Activated CD8-positive, alpha-beta memory T cell treated with anti-CD3 and anti-CD28 coated beads, Interleukin-2, amount 50 U/mL, for 4 hours (primary cell): ENCODE measurements at regions not wholly inside any gene's neighbourhood (a gene's known extent, or its start where the extent isn't known, plus 50 kb on each side); places are given as distances from the start of the nearest gene placed in this dataset.

Experiments used
- DNase-seq: peaks from one replicate; pipeline ENCODE4 v3.0.0-alpha.2; 2020

- DNase-seq, result no peak
Measured at GRCh38 chrX:5054852-5055251, 1173.8 kb downstream of the NLGN4X start.

DNA sequence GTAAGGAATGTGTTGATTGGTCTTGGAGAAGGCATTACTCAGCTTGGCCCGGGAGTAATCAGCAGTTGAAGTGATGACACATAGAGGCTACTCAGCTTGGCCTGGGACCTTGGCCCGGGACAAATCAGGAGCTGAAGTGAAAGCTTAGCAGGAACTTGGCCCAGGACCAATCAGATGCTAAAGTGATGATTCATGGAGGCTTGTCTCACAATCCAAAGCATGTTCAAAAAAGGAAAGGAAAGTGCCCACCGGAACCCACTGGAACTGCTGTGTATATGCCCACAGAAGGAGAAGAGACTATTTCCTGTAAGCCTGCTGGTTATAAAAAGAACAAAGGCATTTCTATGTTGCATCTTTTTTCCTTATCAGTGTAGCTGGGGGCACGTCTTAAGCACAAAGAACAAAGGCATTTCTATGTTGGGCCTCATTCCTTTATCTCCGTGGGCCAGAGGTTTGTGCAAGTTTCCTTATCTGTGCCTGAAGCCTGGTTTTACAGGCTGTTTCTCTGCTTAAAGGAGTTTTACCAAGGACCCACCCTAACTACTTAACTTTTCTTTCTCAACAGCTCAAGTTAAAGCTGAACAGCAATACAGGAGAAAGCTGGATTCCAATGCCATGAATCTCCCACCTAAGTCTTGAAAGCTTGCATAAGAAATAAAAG is 1176.7 kb downstream of the NLGN4X start:
- DNase-seq, result no peak

- DNase-seq, result no peak
Measured at GRCh38 chrX:5042563-5042962, 1186.1 kb downstream of the NLGN4X start.

DNA sequence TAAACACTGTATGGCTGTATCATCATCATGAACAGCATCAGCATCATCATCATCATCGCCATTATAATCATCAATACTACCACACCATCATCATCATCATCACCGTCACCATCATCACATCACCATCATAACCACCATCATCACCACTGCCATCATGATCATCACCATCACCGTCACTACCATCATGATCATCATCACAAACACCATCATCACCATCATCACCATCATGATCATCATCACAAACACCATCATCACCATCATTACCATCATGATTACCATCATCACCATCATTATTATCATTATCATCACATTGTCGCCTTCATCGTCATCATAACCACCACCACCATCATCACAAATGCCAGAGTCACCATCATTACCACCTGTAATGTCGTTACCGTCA is 1196.9 kb downstream of the NLGN4X start:
- no peak for DNase-seq

DNA sequence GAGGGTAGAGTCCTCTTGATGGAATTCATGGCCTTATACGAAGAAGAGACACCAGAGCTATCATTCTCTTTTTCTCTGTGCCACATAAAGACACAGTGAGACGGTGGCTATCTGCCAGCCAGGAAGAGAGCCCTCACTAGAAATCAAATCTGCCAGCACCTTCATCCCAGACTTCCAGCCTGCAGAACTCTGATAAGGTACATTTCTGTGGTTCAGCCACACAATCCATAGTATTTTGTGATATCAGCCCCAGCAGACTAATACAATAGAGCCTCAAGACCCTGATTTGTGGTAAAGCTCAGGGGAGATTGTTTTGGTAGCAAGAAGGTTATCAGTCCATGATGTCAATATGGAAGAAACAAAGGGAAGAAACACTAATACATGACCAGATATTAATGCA is 1213.2 kb downstream of the NLGN4X start:
- no peak for DNase-seq

DNA sequence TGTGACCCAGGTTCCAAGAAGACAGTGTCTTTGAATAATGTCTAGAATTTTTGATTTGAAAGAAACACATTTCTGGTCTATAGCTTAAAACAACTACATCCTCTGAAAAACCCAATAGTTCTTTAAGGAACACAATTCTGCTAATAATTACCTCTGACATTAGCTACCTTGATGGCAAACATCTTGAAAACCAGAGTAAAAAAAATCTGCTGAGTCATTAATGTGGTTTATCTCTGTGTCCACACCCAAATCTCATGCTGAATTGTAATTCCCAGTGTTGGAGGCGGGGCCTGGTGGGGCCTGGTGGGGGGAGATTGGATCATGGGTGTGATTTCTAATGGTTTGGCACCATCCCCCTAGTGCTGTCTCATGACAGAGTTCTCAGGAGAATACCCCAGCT is 1233.8 kb downstream of the NLGN4X start:
- DNase-seq, result no peak

- DNase-seq, result no peak
Measured at GRCh38 chrX:4978613-4979012, 1250.1 kb downstream of the NLGN4X start.

DNA sequence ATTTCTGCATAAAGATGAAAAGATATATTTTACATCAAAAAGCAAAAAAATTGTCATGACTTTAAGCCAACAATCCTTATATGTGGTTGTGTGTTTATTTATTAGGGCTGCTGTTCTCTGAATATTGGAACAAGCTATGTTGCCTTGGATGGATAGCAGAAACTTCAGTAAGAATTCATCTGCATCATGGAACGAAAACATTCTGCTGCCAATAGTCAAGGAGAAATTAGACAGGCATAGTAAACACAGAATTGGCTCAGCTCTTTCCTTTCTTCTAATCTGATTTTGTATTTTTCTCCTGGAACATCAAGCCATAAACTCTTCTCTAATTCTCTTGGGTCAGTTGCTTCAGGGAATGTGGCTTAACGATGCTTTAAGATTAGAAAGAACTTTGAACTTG is 1257.0 kb downstream of the NLGN4X start:
- no peak for DNase-seq

DNA sequence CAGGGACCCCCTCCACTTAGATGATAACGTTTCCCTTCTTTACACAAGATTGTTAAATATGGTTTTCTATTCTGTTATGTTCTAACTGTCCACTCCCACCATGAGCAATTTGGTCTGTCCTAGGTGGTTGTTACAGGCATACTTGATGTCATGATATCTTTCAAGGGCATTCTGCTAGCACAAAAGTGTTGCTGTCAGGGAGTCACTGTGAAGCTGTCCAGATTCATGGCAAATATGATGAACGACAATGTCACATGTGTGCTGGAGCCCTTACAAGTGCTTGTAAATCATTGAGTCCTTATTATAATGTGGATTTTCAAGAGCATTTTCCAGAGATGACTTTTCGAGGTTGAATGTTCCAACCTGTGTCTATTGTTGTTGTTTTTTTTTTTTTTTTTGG is 1250.7 kb upstream of the PRKX start:
- no peak for DNase-seq

GRCh38 chrX:4963432-4963831 is 1250.0 kb upstream of the PRKX start:
- DNase-seq, result no peak

DNA sequence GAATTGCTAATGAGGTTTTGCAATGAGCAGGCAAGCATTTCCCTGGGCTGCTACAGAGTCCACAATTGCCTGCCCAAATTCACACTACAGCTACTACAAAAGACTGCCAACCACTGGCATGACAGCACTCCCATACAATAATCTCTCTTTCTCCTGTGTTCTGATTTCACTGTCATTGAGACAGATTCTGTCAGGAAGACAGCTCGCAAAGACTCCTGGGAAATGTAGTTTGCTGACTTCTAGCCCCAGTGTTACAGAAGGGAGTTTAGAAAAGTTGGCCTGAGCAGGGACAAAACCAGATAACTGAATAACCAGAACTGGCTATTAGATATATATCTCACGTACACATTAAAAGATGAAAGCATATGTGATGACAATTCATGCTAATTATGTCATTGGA is 1231.3 kb upstream of the PRKX start:
- no peak for DNase-seq

DNA sequence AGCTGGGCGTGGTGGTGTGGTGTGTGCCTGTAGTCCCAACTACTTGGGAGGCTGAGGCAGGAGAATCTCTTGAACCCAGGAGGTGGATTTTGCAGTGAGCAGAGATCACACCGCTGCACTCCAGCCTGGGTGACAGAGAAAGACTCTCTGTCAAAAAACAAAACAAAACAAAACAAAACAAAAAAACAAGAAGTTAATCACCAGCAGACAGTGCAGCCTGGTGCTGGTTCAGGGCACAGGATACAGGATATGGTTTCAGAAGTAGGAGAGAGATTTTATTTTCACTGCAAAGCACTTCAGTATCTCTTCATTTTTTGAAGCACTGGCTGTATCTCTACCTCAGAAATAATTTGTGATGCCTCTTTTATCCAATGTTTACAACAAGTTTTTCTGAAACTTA is 1222.9 kb upstream of the PRKX start:
- no peak for DNase-seq

- DNase-seq, result no peak
Measured at GRCh38 chrX:4935846-4936245, 1222.4 kb upstream of the PRKX start.

GRCh38 chrX:4935401-4935800 is 1222.0 kb upstream of the PRKX start:
- no peak for DNase-seq

GRCh38 chrX:4932790-4933189 is 1219.3 kb upstream of the PRKX start:
- DNase-seq, result no peak

DNA sequence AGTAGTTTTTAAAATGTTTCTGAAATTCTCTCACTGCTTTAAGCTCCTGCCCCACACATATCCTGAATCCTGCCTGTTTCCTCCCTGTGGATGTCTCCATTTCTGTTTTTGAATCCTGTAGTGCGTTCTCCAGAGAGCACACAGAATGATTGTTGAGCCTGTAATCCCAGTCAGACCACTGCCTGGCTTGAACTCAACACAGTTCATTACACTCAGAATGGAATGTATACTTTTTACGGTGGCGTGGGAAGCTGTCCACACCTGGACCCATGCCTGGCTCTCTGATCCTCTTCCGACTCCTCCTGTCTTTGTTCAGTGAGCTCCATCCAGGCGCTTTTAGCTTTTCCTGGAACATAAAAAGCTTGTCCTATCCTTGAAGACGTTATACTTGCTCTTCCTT is 1217.0 kb upstream of the PRKX start:
- DNase-seq, result no peak

DNA sequence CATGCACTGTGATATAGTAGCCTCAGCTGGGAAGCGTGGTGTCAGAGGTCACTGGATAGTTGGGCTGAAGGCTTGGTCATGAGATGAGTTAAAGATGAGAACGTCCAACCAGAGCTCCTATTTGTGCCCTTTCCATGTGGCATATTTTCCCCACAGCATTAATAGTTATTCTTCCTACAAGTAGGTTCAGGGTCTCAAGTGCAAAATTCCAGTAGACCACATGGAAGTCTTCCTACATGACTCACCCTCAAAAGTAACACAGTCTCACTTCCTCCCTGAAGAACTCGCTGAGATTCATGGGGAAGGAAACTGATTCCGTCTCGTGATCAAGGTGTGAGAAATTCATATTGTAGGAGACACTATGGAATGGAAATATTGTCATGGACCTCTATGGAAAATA is 1212.5 kb upstream of the PRKX start:
- no peak for DNase-seq

GRCh38 chrX:4909348-4909747 is 1195.9 kb upstream of the PRKX start:
- DNase-seq, result no peak

GRCh38 chrX:4905576-4905975 is 1192.1 kb upstream of the PRKX start:
- no peak for DNase-seq

- DNase-seq, result no peak
Measured at GRCh38 chrX:4881277-4881676, 1167.8 kb upstream of the PRKX start.

DNA sequence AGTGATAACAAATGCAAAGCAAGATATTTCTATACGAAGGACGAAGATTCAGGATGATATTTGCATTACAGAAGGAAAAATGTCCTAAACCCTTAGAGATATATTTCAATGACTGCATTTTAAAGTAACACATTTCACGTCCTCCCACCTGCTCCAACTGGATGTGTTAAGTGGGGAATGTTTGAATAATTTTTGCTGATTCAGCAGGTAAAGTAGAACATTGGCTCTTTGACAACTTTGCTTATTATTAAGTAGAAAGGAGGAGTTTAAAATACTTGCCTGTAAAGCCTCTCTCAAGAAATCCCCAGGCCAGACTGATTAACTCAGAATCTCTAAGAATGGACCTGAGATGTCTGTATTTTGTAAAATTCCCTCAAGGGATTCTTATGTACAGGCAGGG is 1165.2 kb upstream of the PRKX start:
- no peak for DNase-seq

DNA sequence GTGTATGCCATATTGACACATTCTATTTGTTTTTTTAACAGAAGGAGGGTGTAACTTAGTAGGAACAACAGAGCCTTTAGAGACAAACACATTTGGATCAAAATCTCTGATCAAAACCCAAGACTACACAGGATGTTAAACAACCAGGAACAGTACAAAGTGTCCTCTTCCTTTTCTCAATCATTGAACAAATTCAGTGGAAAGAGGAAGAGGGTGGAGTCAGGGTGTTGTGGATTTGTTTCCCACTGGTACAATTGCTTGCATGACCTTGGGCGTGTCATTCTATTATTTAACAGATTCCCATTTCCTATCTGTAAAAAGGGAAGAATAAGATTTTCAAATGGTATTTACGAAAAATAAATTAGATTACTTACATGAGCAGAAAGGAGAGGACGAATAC is 1162.8 kb upstream of the PRKX start:
- no peak for DNase-seq

DNA sequence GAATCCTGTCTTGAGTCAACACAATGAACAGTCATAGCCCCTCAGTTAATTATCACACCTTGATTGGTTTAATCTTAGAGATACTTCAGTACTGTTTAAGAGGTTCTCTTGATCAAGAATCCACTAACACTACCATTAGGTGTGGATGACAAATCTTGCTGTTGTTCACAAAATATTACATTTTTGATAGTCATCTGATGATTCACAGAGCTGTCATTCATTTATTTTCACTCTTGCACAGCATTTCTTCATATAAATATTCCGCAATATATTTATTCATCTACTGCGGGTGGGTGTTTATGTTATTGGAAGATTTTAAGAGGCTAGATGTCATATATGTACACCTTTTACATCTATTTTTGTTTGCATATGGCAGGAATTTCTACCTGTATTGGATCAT is 1138.1 kb upstream of the PRKX start:
- DNase-seq, result no peak

- DNase-seq, result no peak
Measured at GRCh38 chrX:4850312-4850711, 1136.9 kb upstream of the PRKX start.

DNA sequence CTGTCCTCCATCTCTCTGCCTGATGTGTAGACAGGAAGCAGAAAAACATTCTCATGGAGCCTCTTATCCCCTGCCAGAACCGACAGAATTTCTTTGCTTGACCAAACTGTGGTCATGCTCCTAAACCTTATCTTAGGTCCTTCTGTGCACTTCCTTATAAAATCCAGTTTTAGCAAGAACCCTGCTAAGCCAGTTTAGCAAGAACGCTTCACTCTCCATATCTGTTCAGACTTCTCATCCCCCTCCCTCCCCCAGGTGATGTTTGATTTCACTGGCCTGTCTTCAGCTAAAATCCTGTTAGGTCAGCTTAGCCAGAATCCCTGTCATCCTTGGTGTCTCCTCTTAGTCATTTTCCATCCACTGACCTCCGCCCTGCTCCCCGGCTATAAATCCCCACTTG is 1130.9 kb upstream of the PRKX start:
- DNase-seq, result no peak

DNA sequence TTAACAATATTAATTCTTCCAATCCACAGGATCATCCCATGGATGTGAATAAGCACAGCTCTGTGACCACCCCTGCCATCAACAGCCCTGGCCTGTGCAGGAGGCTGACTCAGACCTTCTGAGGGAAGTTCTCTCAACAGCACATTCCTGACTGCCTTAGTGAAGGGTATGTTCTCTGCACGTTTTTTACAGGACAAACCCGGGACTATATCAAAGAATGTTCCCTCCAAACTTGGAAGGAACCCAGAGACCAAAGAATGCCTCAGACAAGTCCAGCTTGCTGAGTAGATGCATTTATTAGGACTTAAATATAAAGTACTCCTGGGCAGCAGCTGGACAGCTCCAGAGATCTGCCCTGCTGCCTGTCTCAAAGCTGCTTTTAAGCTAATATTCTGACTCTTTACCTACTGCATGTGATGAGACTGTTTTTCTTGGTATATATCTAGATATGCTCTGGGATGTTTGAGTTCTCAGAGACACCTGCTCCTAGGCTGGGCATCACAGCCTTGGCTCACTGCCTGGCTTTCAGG is 1127.8 kb upstream of the PRKX start:
- DNase-seq, result no peak
